Left lung (tissue), 4 donors: ENCODE measurements at regions not wholly inside any gene's neighbourhood (a gene's known extent, or its start where the extent isn't known, plus 50 kb on each side); places are given as distances from the start of the nearest gene placed in this dataset.
A peak's percentile ranks its signal among the peaks of the same experiment; 100 is the strongest.

Source experiments
- ATAC-seq: fragments of 200-7000 bp; cut with Tn5 transposase; one replicate; pipeline ENCODE4 v1.9.1; 2020; ENCODE audit warnings: moderate library complexity
- DNase-seq, 4 donors: peaks; one replicate each; pipeline ENCODE4 v3.0.0-alpha.2; 2013 to 2020
- H3K27ac ChIP-seq, 2 donors: fragments of 200-600 bp; sonication (generic) in 1 of 2; one replicate each; pipeline versions ENCODE4 v1.5.0 to v1.8.0; 2020 to 2021
- H3K27me3 ChIP-seq, 2 donors: fragments of 200-600 bp; sonication (generic) in 1 of 2; one replicate each; pipeline versions ENCODE4 v1.5.0 to v1.8.0; 2020 to 2021
- H3K36me3 ChIP-seq, 2 donors: fragments of 200-600 bp; sonication (generic) in 1 of 2; one replicate each; pipeline versions ENCODE4 v1.5.0 to v1.8.0; 2020 to 2021
- H3K4me1 ChIP-seq, 2 donors: fragments of 200-600 bp; one replicate each; pipeline ENCODE4 v1.8.0; 2021
- H3K4me3 ChIP-seq, 2 donors: fragments of 200-600 bp; sonication (generic) in 1 of 2; one replicate each; pipeline versions ENCODE4 v1.5.0 to v1.8.0; 2020 to 2021; ENCODE audit warnings: mild to moderate bottlenecking in 1 of 2
- H3K9me3 ChIP-seq, 2 donors: fragments of 200-600 bp; sonication (generic) in 1 of 2; one replicate each; pipeline versions ENCODE4 v1.5.0 to v1.8.0; 2020 to 2021
- CTCF ChIP-seq, 2 donors: fragments of 200-600 bp; sonication (generic) in 1 of 2; IDR thresholded peaks; one replicate each; pipeline versions ENCODE4 v1.5.0 to v1.8.0; 2021; ENCODE audit warnings: antibody characterized with exemption in 2 of 2
- intact Hi-C, 2 donors: fragments of 100-400 bp; cut with DNase I; formaldehyde crosslinking; loops; one replicate each; pipeline versions ENCODE4 v1.11.2 to v1.14.2; 2022
- donor health status: DM: no; HTN: yes; CAD: no.
- donor health status: DM: no; HTN: no; CAD: no.

GRCh38 chr20:40926928-40927327 is 101.7 kb upstream of the TOP1 start:
- ATAC-seq (no peak), DNase-seq (no peak)
- no peaks in the 10 kb centered on the region for H3K9me3 ChIP-seq
- no peak for TF ChIP-seq CTCF (IDR thresholded peaks at IDR 0.05)
- H3K27me3 ChIP-seq: no peaks in the 10 kb centered on the region
- H3K36me3 ChIP-seq: no peaks in the 10 kb centered on the region
- H3K27ac ChIP-seq: no peak overlapping the region
- H3K4me3 ChIP-seq: no peak overlapping the region
- intact Hi-C loops: no loop called here
- no peaks in the 10 kb centered on the region for H3K4me1 ChIP-seq

- intact Hi-C loops: no loop called here
- DNase-seq: no peak
- H3K36me3 ChIP-seq: no peaks in the 10 kb centered on the region
- H3K4me3 ChIP-seq: no peak overlapping the region
- TF ChIP-seq CTCF (IDR thresholded peaks at IDR 0.05): no peak
- no peak overlapping the region for H3K27ac ChIP-seq
- H3K27me3 ChIP-seq: no peaks in the 10 kb centered on the region
- no peak for ATAC-seq
- no peaks in the 10 kb centered on the region for H3K4me1 ChIP-seq
- H3K9me3 ChIP-seq: no peaks in the 10 kb centered on the region
Observed at GRCh38 chr20:40930561-40930960, 98.1 kb upstream of the TOP1 start.

- Histone ChIP-seq H3K4me1 (no peaks in the 10 kb centered on the region), H3K27ac (no peak overlapping the region), H3K9me3 (no peaks in the 10 kb centered on the region), H3K36me3 (no peaks in the 10 kb centered on the region), H3K4me3 (no peak overlapping the region), H3K27me3 (no peaks in the 10 kb centered on the region)
- TF ChIP-seq CTCF (IDR thresholded peaks at IDR 0.05): no peak
- DNase-seq (peak in 2 of 4 donors; percentile 19 to 67), ATAC-seq (no peak)
- intact Hi-C loops: no loop called here
Observed at GRCh38 chr20:40931410-40932044, 97.1 kb upstream of the TOP1 start.

GRCh38 chr20:40932436-40932835 is 96.2 kb upstream of the TOP1 start:
- no peak for DNase-seq
- H3K4me3 ChIP-seq: no peak overlapping the region
- no peaks in the 10 kb centered on the region for H3K4me1 ChIP-seq
- H3K9me3 ChIP-seq: no peaks in the 10 kb centered on the region
- no peak for TF ChIP-seq CTCF (IDR thresholded peaks at IDR 0.05)
- no peaks in the 10 kb centered on the region for H3K27me3 ChIP-seq
- intact Hi-C loops: no loop called here
- no peak overlapping the region for H3K27ac ChIP-seq
- no peak for ATAC-seq
- H3K36me3 ChIP-seq: no peaks in the 10 kb centered on the region

- Histone ChIP-seq H3K36me3 (no peaks in the 10 kb centered on the region), H3K27ac (no peak overlapping the region), H3K4me3 (no peak overlapping the region), H3K4me1 (no peaks in the 10 kb centered on the region), H3K9me3 (no peaks in the 10 kb centered on the region), H3K27me3 (no peaks in the 10 kb centered on the region)
- intact Hi-C loops: no loop called here
- no peak for DNase-seq
- no peak for TF ChIP-seq CTCF (IDR thresholded peaks at IDR 0.05)
- ATAC-seq: no peak
Observed at GRCh38 chr20:40933758-40934157, 94.9 kb upstream of the TOP1 start.
